H1 (cell line): ENCODE measurements at regions not wholly inside any gene's neighbourhood (a gene's known extent, or its start where the extent isn't known, plus 50 kb on each side); places are given as distances from the start of the nearest gene placed in this dataset.

ENCODE experiments used
- CTCF ChIA-PET: fragments of 300-600 bp; sonication (Branson Sonifier 250); formaldehyde crosslinking; loops from one replicate; lab custom pipeline; 2021; ENCODE audit not compliant: partially characterized antibody; lab: Charles Lee
- POLR2A ChIA-PET: fragments of 300-600 bp; sonication (Branson Sonifier 250); formaldehyde crosslinking; loops from one replicate; lab custom pipeline; 2021; ENCODE audit warnings: inconsistent platforms; ENCODE audit not compliant: partially characterized antibody; lab: Charles Lee
- DNase-seq, 2 experiments: peaks; one replicate each; pipeline versions ENCODE4 v3.0.0 to v3.0.0-alpha.2; 2010 to 2022; ENCODE audit warnings: low spot score in 2 of 2, low read depth in 1 of 2, mixed read lengths in 1 of 2
- FAIRE-seq: peaks from 2 replicates; lab custom pipeline; 2011; peaks lifted over from hg19 to GRCh38; lab: Jason Lieb, UNC
- H2AFZ ChIP-seq: 2 replicates; pipeline ENCODE4 v1.8.1; 2012; ENCODE audit warnings: low read length, inconsistent platforms
- H2AK5ac ChIP-seq: 2 replicates; pipeline ENCODE4 v1.6.1; 2013; ENCODE audit warnings: low read depth, low read length
- H2BK120ac ChIP-seq: replicated peaks from 2 replicates; pipeline ENCODE3; 2013; ENCODE audit warnings: low read depth, low read length, inconsistent platforms
- H2BK12ac ChIP-seq: 2 replicates; pipeline ENCODE4 v1.6.1; 2013; ENCODE audit warnings: low read depth, low read length
- H2BK15ac ChIP-seq: 2 replicates; pipeline ENCODE4 v1.6.1; 2013; ENCODE audit warnings: low read length
- H2BK20ac ChIP-seq: 2 replicates; pipeline ENCODE4 v1.6.1; 2013; ENCODE audit warnings: low read length
- H2BK5ac ChIP-seq: 2 replicates; pipeline ENCODE4 v1.6.1; 2013; ENCODE audit warnings: low read depth, low read length
- H3K14ac ChIP-seq: 2 replicates; pipeline ENCODE4 v1.6.1; 2013; ENCODE audit warnings: inconsistent platforms; ENCODE audit not compliant: insufficient read length
- H3K18ac ChIP-seq: 2 replicates; pipeline ENCODE4 v1.6.1; 2013; ENCODE audit warnings: low read length; ENCODE audit errors: extremely low read depth
- H3K23ac ChIP-seq: 2 replicates; pipeline ENCODE4 v1.6.1; 2013; ENCODE audit warnings: inconsistent platforms; ENCODE audit not compliant: insufficient read length
- H3K23me2 ChIP-seq: 2 replicates; pipeline ENCODE4 v1.6.1; 2013; ENCODE audit warnings: low read depth, low read length
- H3K27ac ChIP-seq: 2 replicates; pipeline ENCODE4 v1.6.1; 2011; ENCODE audit warnings: low read depth, low read length, inconsistent platforms
- H3K27me3 ChIP-seq, 4 experiments: replicated peaks in 1 of 4; 1 replicate in 1 of 4; 2 replicates in 3 of 4; pipeline versions ENCODE4 v1.6.1 to v1.8.1; 2011 to 2013; ENCODE audit warnings: low read length in 3 of 4, mild to moderate bottlenecking in 3 of 4, inconsistent platforms in 2 of 4, mixed read lengths in 2 of 4, moderate library complexity in 1 of 4; ENCODE audit not compliant: control insufficient read depth in 3 of 4, insufficient read depth in 3 of 4; ENCODE audit errors: extremely low read depth in 1 of 4
- H3K36me3 ChIP-seq, 4 experiments: 2 replicates each; pipeline versions ENCODE4 v1.6.1 to v1.8.1; 2011 to 2013; ENCODE audit warnings: mild to moderate bottlenecking in 4 of 4, low read length in 3 of 4, moderate library complexity in 2 of 4, control low read depth in 1 of 4, inconsistent platforms in 1 of 4; ENCODE audit not compliant: insufficient read depth in 4 of 4, control insufficient read depth in 2 of 4
- H3K4ac ChIP-seq: replicated peaks from 2 replicates; pipeline ENCODE3; 2013; ENCODE audit warnings: low read length, low read depth, mixed read lengths, inconsistent platforms; ENCODE audit not compliant: insufficient read length
- H3K4me1 ChIP-seq, 4 experiments: replicated peaks in 1 of 4; 1 replicate in 1 of 4; 2 replicates in 3 of 4; pipeline versions ENCODE4 v1.6.1 to v1.8.1; 2011 to 2013; ENCODE audit warnings: low read length in 3 of 4, inconsistent platforms in 2 of 4, mixed read lengths in 1 of 4; ENCODE audit not compliant: insufficient read depth in 4 of 4, control insufficient read depth in 3 of 4
- H3K4me2 ChIP-seq, 2 experiments: 2 replicates each; pipeline versions ENCODE4 v1.6.1 to v1.8.1; 2011 to 2013; ENCODE audit warnings: low read depth in 2 of 2, low read length in 2 of 2, control low read depth in 1 of 2, inconsistent platforms in 1 of 2, mild to moderate bottlenecking in 1 of 2; ENCODE audit not compliant: insufficient read depth in 1 of 2
- H3K4me3 ChIP-seq, 4 experiments: fragments of 200-600, 300-600 bp in 1 of 4; sonication (generic), shearing (Covaris generic), sonication (Bioruptor Twin) in 1 of 4; 2 replicates each; pipeline versions ENCODE4 v1.5.1 to v1.8.1; 2011 to 2016; ENCODE audit warnings: low read length in 4 of 4, low read depth in 3 of 4, control low read depth in 2 of 4, inconsistent platforms in 2 of 4, mild to moderate bottlenecking in 2 of 4, mixed read lengths in 1 of 4, moderate library complexity in 1 of 4; ENCODE audit not compliant: insufficient read depth in 2 of 4; ENCODE audit errors: extremely low read depth in 1 of 4
- H3K56ac ChIP-seq: replicated peaks from 2 replicates; pipeline ENCODE3; 2013; ENCODE audit warnings: low read depth, mild to moderate bottlenecking, mixed read lengths, low read length, inconsistent platforms; ENCODE audit not compliant: insufficient read length
- H3K79me1 ChIP-seq: 2 replicates; pipeline ENCODE4 v1.6.1; 2013; ENCODE audit warnings: low read depth, low read length, control low read depth
- H3K79me2 ChIP-seq, 2 experiments: 2 replicates each; pipeline versions ENCODE4 v1.6.1 to v1.8.1; 2012 to 2013; ENCODE audit warnings: low read length in 2 of 2, mild to moderate bottlenecking in 2 of 2, inconsistent platforms in 1 of 2; ENCODE audit not compliant: insufficient read depth in 2 of 2, control insufficient read depth in 1 of 2
- H3K9ac ChIP-seq, 4 experiments: replicated peaks in 1 of 4; 1 replicate in 1 of 4; 2 replicates in 3 of 4; pipeline versions ENCODE4 v1.6.1 to v1.8.1; 2011 to 2013; ENCODE audit warnings: low read depth in 3 of 4, low read length in 3 of 4, control low read depth in 2 of 4, mild to moderate bottlenecking in 2 of 4, moderate library complexity in 2 of 4, inconsistent platforms in 1 of 4; ENCODE audit errors: extremely low read depth in 1 of 4
- H3K9me3 ChIP-seq, 2 experiments: 2 replicates each; pipeline versions ENCODE4 v1.6.1 to v1.8.1; 2012 to 2013; ENCODE audit warnings: mild to moderate bottlenecking in 2 of 2, moderate library complexity in 2 of 2, control low read depth in 1 of 2, inconsistent platforms in 1 of 2, low read depth in 1 of 2, low read length in 1 of 2, mixed read lengths in 1 of 2; ENCODE audit not compliant: insufficient read depth in 2 of 2
- H4K20me1 ChIP-seq, 2 experiments: replicated peaks in 1 of 2; 2 replicates each; pipeline versions ENCODE3 to v1.8.1; 2011 to 2013; ENCODE audit warnings: inconsistent platforms in 2 of 2, low read length in 2 of 2, mild to moderate bottlenecking in 1 of 2; ENCODE audit not compliant: insufficient read depth in 2 of 2, control insufficient read depth in 1 of 2
- H4K5ac ChIP-seq: 2 replicates; pipeline ENCODE4 v1.6.1; 2013; ENCODE audit warnings: low read length, low read depth, mixed read lengths, inconsistent platforms; ENCODE audit not compliant: insufficient read length
- H4K8ac ChIP-seq: 2 replicates; pipeline ENCODE4 v1.8.0; 2013; ENCODE audit warnings: mild to moderate bottlenecking, moderate library complexity, low read length, inconsistent platforms; ENCODE audit not compliant: insufficient read depth; ENCODE audit errors: extremely low read depth
- H4K91ac ChIP-seq: replicated peaks from 2 replicates; pipeline ENCODE3; 2013; ENCODE audit warnings: low read length, mixed read lengths, inconsistent platforms; ENCODE audit not compliant: insufficient read length
- WGBS, 2 experiments: shearing (Covaris generic) in 1 of 2; methylation state at CpG; one replicate each; pipeline versions ENCODE4 v1.1.6 to v1.1.7; 2013 to 2015; ENCODE audit warnings: low lambda C conversion rate in 2 of 2, mixed read lengths in 2 of 2, inconsistent platforms in 1 of 2, low coverage in 1 of 2, missing lambda C conversion rate in 1 of 2; ENCODE audit not compliant: insufficient replicate concordance in 2 of 2, insufficient coverage in 1 of 2, insufficient read length in 1 of 2; ENCODE audit errors: extremely low coverage in 1 of 2, missing lambda C conversion rate in 1 of 2; 5-methylcytosine and 5-hydroxymethylcytosine counted together
- TF ChIP-seq, protein P1 (sequence below): IDR thresholded peaks from 2 replicates; pipeline ENCODE4 v1.6.1; 2012; ENCODE audit warnings: inconsistent platforms

DNA sequence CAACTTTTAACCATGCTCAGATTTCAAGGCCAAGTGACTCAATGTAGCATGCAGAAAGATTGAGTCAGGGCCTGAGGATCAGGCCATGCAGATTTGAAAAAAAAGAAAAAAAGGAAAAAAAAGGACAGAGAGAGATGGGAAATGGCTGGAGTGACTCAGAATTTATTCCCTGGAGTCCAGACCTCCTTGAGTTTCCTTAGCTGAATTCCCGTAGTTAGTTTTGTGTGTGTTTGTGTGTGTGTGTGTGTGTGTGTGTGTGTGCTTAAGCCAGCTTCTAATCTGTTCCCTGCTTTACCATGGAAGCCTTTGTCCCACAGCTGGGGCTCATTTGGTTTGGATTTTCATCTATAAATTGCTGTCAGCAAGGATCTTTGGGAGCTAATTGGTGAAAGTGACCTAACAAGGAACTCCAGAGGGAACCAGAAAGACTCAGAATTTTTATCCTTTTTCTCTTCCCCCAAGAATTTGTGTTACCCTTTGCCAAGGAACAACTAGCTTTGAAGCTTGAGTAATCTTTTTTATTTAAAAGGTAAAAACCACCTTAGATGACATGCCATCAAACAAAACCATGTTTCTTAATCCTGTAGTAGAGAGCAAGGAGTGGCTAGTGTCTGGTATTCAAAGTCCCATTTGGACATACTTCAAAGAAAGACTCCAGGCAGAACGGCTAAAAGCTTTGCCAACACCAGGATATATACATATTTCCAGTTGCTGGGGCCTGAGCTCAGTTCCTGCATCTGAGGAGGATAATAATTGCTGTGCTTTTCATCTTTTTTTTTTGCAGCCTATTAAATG, 109.0 kb upstream of the DDIT4L start:
- no peak overlapping the region for H3K4me2 ChIP-seq
- H3K36me3 ChIP-seq = no peaks in the 10 kb centered on the region
- H3K14ac ChIP-seq = no peak overlapping the region
- H2AK5ac ChIP-seq = no peak overlapping the region
- H2BK120ac ChIP-seq = no peak overlapping the region
- H3K27ac ChIP-seq = no peak overlapping the region
- no peak overlapping the region for H4K91ac ChIP-seq
- H4K5ac ChIP-seq = no peak overlapping the region
- no peak overlapping the region for H3K56ac ChIP-seq
- H3K9ac ChIP-seq = no peak overlapping the region
- H2AFZ ChIP-seq = no peak overlapping the region; the same call in 1 of the 2 replicates
- H4K8ac ChIP-seq = no peak overlapping the region
- POLR2A ChIA-PET = no interaction called here
- no peak for DNase-seq
- no peaks in the 10 kb centered on the region for H3K79me2 ChIP-seq
- no peak overlapping the region for H3K4me3 ChIP-seq
- H3K18ac ChIP-seq = no peak overlapping the region
- no peak overlapping the region for H2BK5ac ChIP-seq
- FAIRE-seq = no peak
- no peaks in the 10 kb centered on the region for H3K9me3 ChIP-seq
- no peak overlapping the region for H2BK15ac ChIP-seq
- H3K23me2 ChIP-seq = no peaks in the 10 kb centered on the region; the same call in 1 of the 2 replicates
- no peak overlapping the region for H3K4ac ChIP-seq
- H3K4me1 ChIP-seq = no peaks in the 10 kb centered on the region; a peak in 1 of 7 replicates
- CTCF ChIA-PET = interaction anchor here (0.6 kb wide), 1 partner anchor 636 kb away, joined by 3 read pairs; no protein-coding TSS in a partner anchor
- H3K79me1 ChIP-seq = no peaks in the 10 kb centered on the region
- no peak overlapping the region for H3K23ac ChIP-seq
- no peaks in the 10 kb centered on the region for H3K27me3 ChIP-seq
- H2BK20ac ChIP-seq = no peak overlapping the region
- no peak overlapping the region for H2BK12ac ChIP-seq
- 83% methylated on average over 2 of the region's 2 CpGs; no CpG with 5 or more reads in 1 of the 2 experiments for WGBS, 2 experiments
- H4K20me1 ChIP-seq = no peaks in the 10 kb centered on the region
- TF ChIP-seq, protein P1, sequence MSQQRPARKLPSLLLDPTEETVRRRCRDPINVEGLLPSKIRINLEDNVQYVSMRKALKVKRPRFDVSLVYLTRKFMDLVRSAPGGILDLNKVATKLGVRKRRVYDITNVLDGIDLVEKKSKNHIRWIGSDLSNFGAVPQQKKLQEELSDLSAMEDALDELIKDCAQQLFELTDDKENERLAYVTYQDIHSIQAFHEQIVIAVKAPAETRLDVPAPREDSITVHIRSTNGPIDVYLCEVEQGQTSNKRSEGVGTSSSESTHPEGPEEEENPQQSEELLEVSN = no peak
